Effector memory CD8-positive, alpha-beta T cell (primary cell): ENCODE measurements at regions not wholly inside any gene's neighbourhood (a gene's known extent, or its start where the extent isn't known, plus 50 kb on each side); places are given as distances from the start of the nearest gene placed in this dataset.
"Not testable (repeated sequence)": the region's sequence is repeated elsewhere in the genome, so short reads cannot be mapped to it uniquely, and the experiment has no call there.

Source experiments
- ATAC-seq: fragments of 150-1000 bp; cut with Tn5 transposase; replicated peaks from 2 replicates; pipeline ENCODE4 v1.10.0; 2021; ENCODE audit warnings: mild to moderate bottlenecking, moderate library complexity
- DNase-seq, 3 experiments: peaks; one replicate each; pipeline ENCODE4 v3.0.0; 2021
- H3K27ac Mint-ChIP-seq, 2 donors: one replicate each; pipeline ENCODE4 v1.8.0; 2022; ENCODE audit warnings: mild to moderate bottlenecking in 2 of 2, mixed read lengths in 2 of 2, moderate library complexity in 2 of 2
- H3K27me3 Mint-ChIP-seq, 2 donors: one replicate each; pipeline ENCODE4 v1.8.0; 2022; ENCODE audit warnings: mixed read lengths in 2 of 2
- H3K36me3 Mint-ChIP-seq: one replicate; pipeline ENCODE4 v1.8.0; 2022; ENCODE audit warnings: mild to moderate bottlenecking, moderate library complexity, mixed read lengths; ENCODE audit not compliant: insufficient read depth
- H3K4me1 Mint-ChIP-seq, 2 donors: one replicate each; pipeline ENCODE4 v1.8.0; 2022; ENCODE audit warnings: low read depth in 2 of 2, mixed read lengths in 2 of 2
- H3K4me3 Mint-ChIP-seq, 2 donors: one replicate each; pipeline ENCODE4 v1.8.0; 2022; ENCODE audit warnings: mild to moderate bottlenecking in 2 of 2, mixed read lengths in 2 of 2, moderate library complexity in 2 of 2
- H3K9me3 Mint-ChIP-seq, 2 donors: one replicate each; pipeline ENCODE4 v1.8.0; 2022; ENCODE audit warnings: mixed read lengths in 2 of 2

GRCh38 chr4:152177538-152177937, 358.4 kb downstream of the FBXW7 start:
- not testable (repeated sequence) for H3K36me3 Mint-ChIP-seq, ATAC-seq, H3K9me3 Mint-ChIP-seq, DNase-seq, H3K27me3 Mint-ChIP-seq, H3K4me3 Mint-ChIP-seq, H3K27ac Mint-ChIP-seq, H3K4me1 Mint-ChIP-seq

GRCh38 chr4:152176627-152177214, 359.2 kb downstream of the FBXW7 start:
- no peak overlapping the region for H3K4me3 Mint-ChIP-seq
- H3K27ac Mint-ChIP-seq = no peak overlapping the region
- H3K36me3 Mint-ChIP-seq = no peaks in the 10 kb centered on the region
- ATAC-seq = no peak
- peaks cover 0 to 9% of the 10 kb centered on the region in 2 donors for H3K27me3 Mint-ChIP-seq
- no peak for DNase-seq
- H3K9me3 Mint-ChIP-seq = no peaks in the 10 kb centered on the region
- H3K4me1 Mint-ChIP-seq = no peaks in the 10 kb centered on the region

GRCh38 chr4:152175586-152175985, 360.3 kb downstream of the FBXW7 start:
- no peaks in the 10 kb centered on the region for H3K9me3 Mint-ChIP-seq
- H3K4me3 Mint-ChIP-seq = no peak overlapping the region
- DNase-seq = no peak
- H3K36me3 Mint-ChIP-seq = no peaks in the 10 kb centered on the region
- H3K4me1 Mint-ChIP-seq = no peaks in the 10 kb centered on the region
- H3K27me3 Mint-ChIP-seq = peaks cover 0 to 9% of the 10 kb centered on the region in 2 donors
- no peak for ATAC-seq
- no peak overlapping the region for H3K27ac Mint-ChIP-seq

- Mint-ChIP-seq H3K4me1 (no peaks in the 10 kb centered on the region), H3K27me3 (peaks cover 0 to 15% of the 10 kb centered on the region in 2 donors), H3K4me3 (no peak overlapping the region), H3K27ac (no peak overlapping the region), H3K9me3 (no peaks in the 10 kb centered on the region), H3K36me3 (no peaks in the 10 kb centered on the region)
- ATAC-seq (no peak), DNase-seq (no peak)
Observed at GRCh38 chr4:152172146-152172545, 363.7 kb downstream of the FBXW7 start.

DNA sequence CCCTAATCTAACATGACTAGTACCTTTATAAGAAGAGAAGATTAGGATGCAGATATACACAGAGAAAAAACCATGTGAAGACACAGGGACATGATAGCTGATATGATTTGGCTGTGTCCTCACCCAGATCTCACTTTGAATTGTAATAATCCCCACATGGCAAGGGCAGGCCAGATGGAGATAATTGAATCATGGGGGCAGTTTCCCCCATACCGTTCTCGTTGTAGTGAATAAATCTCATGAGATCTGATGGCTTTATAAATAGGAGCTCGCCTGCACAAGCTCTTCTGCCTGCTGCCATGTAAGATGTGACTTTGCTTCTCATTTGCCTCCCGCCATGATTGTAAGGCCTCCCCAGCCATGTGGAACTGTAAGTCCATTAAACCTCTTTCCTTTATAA, 364.3 kb downstream of the FBXW7 start:
- H3K27ac Mint-ChIP-seq = no peak overlapping the region
- no peaks in the 10 kb centered on the region for H3K4me1 Mint-ChIP-seq
- no peak for ATAC-seq
- no peaks in the 10 kb centered on the region for H3K9me3 Mint-ChIP-seq
- DNase-seq = no peak
- H3K4me3 Mint-ChIP-seq = no peak overlapping the region
- H3K27me3 Mint-ChIP-seq = peaks cover 0 to 18% of the 10 kb centered on the region in 2 donors
- H3K36me3 Mint-ChIP-seq = no peaks in the 10 kb centered on the region

DNA sequence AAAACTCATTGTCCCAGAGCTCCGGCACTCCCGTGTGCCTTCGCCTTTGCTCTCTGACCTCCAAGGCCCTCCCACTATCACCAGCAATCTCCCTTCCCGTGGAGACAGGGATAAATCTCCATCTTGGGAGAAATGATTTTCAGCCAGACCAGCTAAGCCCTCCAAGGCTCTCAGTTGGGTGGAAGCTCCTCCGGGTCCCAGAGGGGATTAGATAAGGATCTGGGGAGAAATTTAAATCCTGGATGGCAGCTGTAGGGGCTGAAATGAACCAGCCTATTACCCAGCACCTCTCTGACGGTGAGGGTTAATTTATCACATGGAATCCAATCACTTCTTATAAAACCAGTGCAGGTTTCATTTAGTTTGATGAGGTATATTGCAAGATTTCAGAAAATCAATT, 366.2 kb downstream of the FBXW7 start:
- Mint-ChIP-seq H3K4me1 (peaks cover 0 to 2% of the 10 kb centered on the region in 2 donors), H3K9me3 (no peaks in the 10 kb centered on the region), H3K36me3 (no peaks in the 10 kb centered on the region), H3K27ac (no peak overlapping the region), H3K4me3 (no peak overlapping the region), H3K27me3 (peaks cover 5 to 29% of the 10 kb centered on the region in 2 donors)
- no peak for DNase-seq
- ATAC-seq = no peak

DNA sequence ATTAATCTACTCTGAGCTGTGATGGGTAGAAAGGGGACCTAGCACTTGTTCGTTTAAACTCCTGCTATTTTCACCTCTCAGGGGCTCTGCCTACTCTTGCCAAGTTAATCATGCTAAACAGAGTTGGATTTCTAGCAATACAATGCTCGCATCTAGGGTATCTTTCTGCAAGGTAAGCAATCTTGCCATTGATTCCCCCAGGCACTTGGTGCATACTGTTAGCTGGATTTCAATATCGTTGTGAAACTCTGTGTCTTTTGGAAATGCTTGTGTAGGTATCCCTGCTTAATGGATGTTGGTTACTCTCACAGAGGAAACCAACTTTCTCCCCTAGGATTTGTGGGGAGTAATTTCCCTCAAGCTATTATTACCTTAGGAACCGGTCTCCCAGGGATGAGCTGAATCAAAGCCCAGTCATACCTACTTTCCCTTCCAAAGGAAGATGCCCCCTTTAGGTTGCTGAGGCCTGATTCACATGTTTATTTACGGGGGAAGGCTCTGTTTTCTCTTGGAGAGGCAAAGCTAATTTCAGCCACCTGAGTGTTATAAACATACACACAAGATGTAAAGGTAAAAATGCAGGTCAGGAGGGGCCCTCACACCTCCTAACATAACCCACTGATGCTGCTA, 366.8 kb downstream of the FBXW7 start:
- ATAC-seq (no peak), DNase-seq (no peak)
- Mint-ChIP-seq H3K4me1 (peaks cover 0 to 2% of the 10 kb centered on the region in 2 donors), H3K27me3 (peaks cover 9 to 27% of the 10 kb centered on the region in 2 donors), H3K4me3 (no peak overlapping the region), H3K9me3 (no peaks in the 10 kb centered on the region), H3K36me3 (no peaks in the 10 kb centered on the region), H3K27ac (no peak overlapping the region)

DNA sequence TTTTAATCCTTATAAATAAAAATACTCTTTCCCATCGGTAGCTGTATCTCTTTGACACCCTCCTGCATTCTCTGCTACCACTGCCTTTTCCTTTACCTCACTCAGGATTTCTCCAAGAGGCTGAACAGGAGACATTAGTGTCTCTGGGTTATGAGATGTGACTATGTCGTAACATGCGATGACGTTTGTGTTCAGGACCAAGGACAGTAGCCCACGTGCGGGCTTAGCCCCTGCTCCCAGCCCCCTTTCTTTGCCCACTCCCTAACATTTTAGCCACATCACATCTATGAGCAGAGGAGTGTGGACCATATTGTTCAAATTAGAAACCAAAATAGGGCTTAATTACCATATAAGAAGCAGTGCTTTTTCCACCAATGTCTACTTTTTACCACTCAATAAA, 369.3 kb downstream of the FBXW7 start:
- Mint-ChIP-seq H3K9me3 (no peaks in the 10 kb centered on the region), H3K4me1 (peaks cover 0 to 2% of the 10 kb centered on the region in 2 donors), H3K27ac (no peak overlapping the region), H3K4me3 (no peak overlapping the region), H3K27me3 (peaks cover 18 to 20% of the 10 kb centered on the region in 2 donors), H3K36me3 (no peaks in the 10 kb centered on the region)
- no peak for DNase-seq
- no peak for ATAC-seq

DNA sequence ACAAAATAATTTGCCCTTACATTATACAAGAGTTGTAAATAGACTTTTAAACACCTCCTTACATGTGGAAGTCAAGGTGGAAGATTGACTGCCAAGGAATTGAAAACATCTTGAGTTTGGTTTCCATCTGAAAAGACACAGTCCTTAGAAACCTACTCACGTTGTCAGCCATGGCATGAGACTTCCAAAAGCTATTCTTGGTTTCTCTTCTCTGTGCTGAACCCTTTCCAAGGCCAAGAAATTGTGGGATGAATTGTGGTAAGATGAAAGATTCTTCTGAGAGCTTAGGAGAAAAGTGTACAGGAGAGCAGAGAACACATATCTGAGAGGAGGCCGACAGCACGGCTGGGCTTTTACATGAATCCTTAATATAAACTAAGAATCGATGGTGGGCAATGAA, 370.0 kb downstream of the FBXW7 start:
- Mint-ChIP-seq H3K4me3 (no peak overlapping the region), H3K4me1 (peaks cover 0 to 3% of the 10 kb centered on the region in 2 donors), H3K27ac (no peak overlapping the region), H3K27me3 (peaks cover 20 to 23% of the 10 kb centered on the region in 2 donors), H3K9me3 (no peaks in the 10 kb centered on the region), H3K36me3 (no peaks in the 10 kb centered on the region)
- DNase-seq (no peak), ATAC-seq (no peak)

DNA sequence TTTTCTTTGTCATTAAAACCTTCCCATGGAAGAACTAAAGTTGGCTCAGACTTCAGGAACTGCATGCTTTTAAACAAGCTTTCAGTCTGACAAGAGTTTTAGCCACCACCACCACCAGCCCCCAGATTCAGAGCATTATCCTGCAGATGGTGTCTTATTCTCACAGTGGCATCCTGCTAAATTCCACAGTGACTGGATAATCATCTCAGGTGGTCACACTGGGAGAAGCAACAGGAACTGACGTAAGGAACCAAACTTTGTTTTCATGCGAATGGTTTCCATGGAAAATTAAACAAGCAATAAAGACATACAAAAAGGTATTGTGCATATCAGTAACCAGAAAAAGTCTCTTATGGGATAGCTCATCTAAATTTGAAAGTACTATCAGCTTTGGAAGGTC, 370.7 kb downstream of the FBXW7 start:
- H3K36me3 Mint-ChIP-seq = no peaks in the 10 kb centered on the region

GRCh38 chr4:152164561-152164960, 371.3 kb downstream of the FBXW7 start:
- Mint-ChIP-seq H3K4me1 (peaks cover 0 to 3% of the 10 kb centered on the region in 2 donors), H3K4me3 (no peak overlapping the region), H3K36me3 (no peaks in the 10 kb centered on the region), H3K27me3 (peaks cover 20 to 23% of the 10 kb centered on the region in 2 donors), H3K9me3 (no peaks in the 10 kb centered on the region), H3K27ac (no peak overlapping the region)
- ATAC-seq = no peak
- DNase-seq = no peak

More for the DNA sequence above, 370.7 kb downstream of the FBXW7 start:
- H3K4me3 Mint-ChIP-seq = no peak overlapping the region
- no peak for ATAC-seq
- no peak overlapping the region for H3K27ac Mint-ChIP-seq
- DNase-seq = no peak
- no peaks in the 10 kb centered on the region for H3K9me3 Mint-ChIP-seq
- H3K4me1 Mint-ChIP-seq = peaks cover 0 to 3% of the 10 kb centered on the region in 2 donors
- H3K27me3 Mint-ChIP-seq = peaks cover 20 to 23% of the 10 kb centered on the region in 2 donors

DNA sequence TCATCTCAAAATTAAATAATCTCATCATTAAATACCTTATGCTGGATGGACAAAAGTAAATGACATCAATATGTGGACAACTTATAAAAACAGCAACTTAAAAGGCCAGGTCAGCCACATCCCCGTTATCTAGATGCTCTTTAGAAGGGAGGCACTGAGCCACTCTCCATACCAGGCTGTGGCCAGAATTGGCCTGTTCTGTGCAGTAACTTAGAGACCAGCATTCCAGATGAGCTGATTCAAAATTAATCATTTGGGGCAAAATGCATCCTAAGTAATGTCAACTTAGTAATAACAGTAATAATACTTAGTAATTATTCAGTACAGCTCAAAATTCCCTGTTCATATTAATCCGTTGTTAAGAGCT, 373.6 kb downstream of the FBXW7 start:
- Mint-ChIP-seq H3K36me3 (no peaks in the 10 kb centered on the region), H3K27ac (peak overlapping the region in 1 of 2 donors; percentile 42), H3K9me3 (no peaks in the 10 kb centered on the region), H3K4me3 (no peak overlapping the region), H3K27me3 (peaks cover 14 to 23% of the 10 kb centered on the region in 2 donors), H3K4me1 (peaks cover 12 to 15% of the 10 kb centered on the region in 2 donors)
- ATAC-seq (no peak), DNase-seq (no peak)

DNA sequence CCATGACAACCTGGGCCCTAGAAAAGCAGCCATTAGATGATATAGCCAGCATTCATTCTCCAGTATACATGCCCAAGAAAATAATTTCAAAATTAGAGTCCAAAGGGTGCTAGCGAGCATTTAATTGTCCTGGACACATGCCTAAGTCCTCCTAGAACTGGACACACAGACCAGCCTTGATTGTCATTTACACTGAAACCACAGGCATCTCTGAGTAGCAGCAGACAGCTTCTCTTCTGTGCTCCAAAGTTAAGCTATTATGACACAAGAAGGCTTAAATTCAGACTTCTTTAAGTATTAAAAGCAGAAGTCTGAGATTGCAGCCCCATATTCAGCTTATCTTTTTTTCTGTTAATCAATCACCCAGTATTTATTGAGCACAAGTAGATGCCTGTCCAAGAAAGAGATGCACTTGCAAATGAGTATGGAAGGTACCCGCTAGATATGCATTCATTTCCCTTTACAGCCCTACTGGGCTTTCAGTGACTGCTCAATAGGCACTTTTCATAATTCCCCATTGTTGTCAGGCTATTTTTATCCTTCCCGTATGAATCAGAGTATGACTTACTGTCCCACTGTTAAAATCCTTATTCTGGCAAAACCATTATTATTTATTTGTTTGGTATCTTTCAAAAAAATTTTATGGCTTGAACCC, 374.1 kb downstream of the FBXW7 start:
- no peak overlapping the region for H3K4me3 Mint-ChIP-seq
- H3K27ac Mint-ChIP-seq = peak overlapping the region in 1 of 2 donors; percentile 42
- H3K9me3 Mint-ChIP-seq = no peaks in the 10 kb centered on the region

GRCh38 chr4:152160225-152160800, 375.6 kb downstream of the FBXW7 start:
- no peak overlapping the region for H3K27ac Mint-ChIP-seq
- no peak overlapping the region for H3K4me3 Mint-ChIP-seq
- no peaks in the 10 kb centered on the region for H3K9me3 Mint-ChIP-seq
- H3K4me1 Mint-ChIP-seq = peaks cover 16 to 18% of the 10 kb centered on the region in 2 donors
- H3K27me3 Mint-ChIP-seq = peaks cover 0 to 18% of the 10 kb centered on the region in 2 donors
- H3K36me3 Mint-ChIP-seq = no peaks in the 10 kb centered on the region
- DNase-seq (no peak), ATAC-seq (no peak)

More for the DNA sequence above, 374.1 kb downstream of the FBXW7 start:
- ATAC-seq (no peak), DNase-seq (no peak)
- Mint-ChIP-seq H3K4me1 (peaks cover 16 to 19% of the 10 kb centered on the region in 2 donors), H3K36me3 (no peaks in the 10 kb centered on the region), H3K27me3 (peaks cover 13 to 23% of the 10 kb centered on the region in 2 donors)
